ENCODE measurements at regions not wholly inside any gene's neighbourhood (a gene's known extent, or its start where the extent isn't known, plus 50 kb on each side); places are given as distances from the start of the nearest gene placed in this dataset.

DNA sequence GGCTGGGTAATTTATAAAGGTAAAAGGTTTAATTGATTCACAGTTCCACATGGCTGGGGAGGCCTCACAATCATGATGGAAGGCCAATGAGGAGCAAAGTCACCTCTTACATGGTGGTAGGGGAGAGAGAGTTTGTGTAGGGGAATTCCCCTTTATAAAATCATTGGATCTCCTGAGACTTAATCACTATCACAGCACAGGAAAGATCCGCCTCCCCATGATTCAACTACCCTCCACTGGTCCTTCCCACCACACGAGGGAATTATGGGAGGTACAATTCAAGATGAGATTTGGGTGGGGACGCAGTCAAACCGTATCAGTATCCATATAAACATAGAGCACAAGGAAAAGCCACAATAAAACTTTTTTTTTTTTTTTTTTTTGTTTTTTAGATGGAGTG is 172.6 kb upstream of the PIEZO2 start:
- DNase-seq (ENCODE audit: extremely low read depth in 1 of 4, low spot score in 3 of 4) (no peak), FAIRE-seq (no peak), ATAC-seq (no peak)
- Histone ChIP-seq H3K27ac (ENCODE audit: extremely low read depth, low read depth, low read length) (no peak overlapping the region), H3K36me3 (ENCODE audit: control insufficient read depth, insufficient read depth, low read length) (no peaks in the 10 kb centered on the region), H3K9me1 (ENCODE audit: control insufficient read depth, insufficient read depth, low read length) (no peaks in the 10 kb centered on the region), H3K4me1 (replicated peaks in 1 of 2; ENCODE audit: control insufficient read depth in 2 of 2, insufficient read depth in 2 of 2, low read length in 2 of 2) (no peaks in the 10 kb centered on the region), H3K9ac (ENCODE audit: insufficient read depth in 1 of 2, low read depth in 2 of 2, low read length in 2 of 2) (no peak overlapping the region), H3K4me3 (no peak overlapping the region), H3K4me2 (ENCODE audit: insufficient read depth, low read length) (no peak overlapping the region), H2AFZ (ENCODE audit: low read depth, low read length) (no peak overlapping the region), H3K9me3 (replicated peaks; ENCODE audit: control insufficient read depth, insufficient read depth, low read depth, low read length) (no peaks in the 10 kb centered on the region), H4K20me1 (replicated peaks; ENCODE audit: control insufficient read depth, insufficient read depth, low read length) (no peaks in the 10 kb centered on the region), H3K27me3 (ENCODE audit: control insufficient read depth in 2 of 2, insufficient read depth in 2 of 2, low read length in 2 of 2) (no peaks in the 10 kb centered on the region), H3K79me2 (ENCODE audit: control insufficient read depth, insufficient read depth, low read length) (no peaks in the 10 kb centered on the region)
- intact Hi-C loops (cut with micrococcal nuclease) (no loop called here), in situ Hi-C loops (cut with MboI) (no loop called here)
- WGBS (ENCODE audit: insufficient coverage, low coverage, missing lambda C conversion rate) = 0% methylated on average over 2 of the region's 4 CpGs
- CTCF ChIA-PET (ENCODE audit: low intra/inter-chr PET ratio) = no interaction called here
- POLR2A ChIA-PET = no interaction called here
- TF ChIP-seq ZNF408 (CRISPR knock-in tag; IDR thresholded peaks at IDR 0.05; ENCODE audit: low read depth) = no peak
- TF ChIP-seq KDM2B (CRISPR knock-in tag; IDR thresholded peaks at IDR 0.05) = no peak
- TF ChIP-seq SRSF7 (optimal IDR thresholded peaks at IDR 0.05; ENCODE audit: low read depth, low read length) = no peak
- TF ChIP-seq SREBF2 (CRISPR knock-in tag; IDR thresholded peaks at IDR 0.05) = no peak
- no peak for TF ChIP-seq NR2C2 (CRISPR knock-in tag; IDR thresholded peaks at IDR 0.05)
- no peak for TF ChIP-seq NR2C2 (tag; IDR thresholded peaks at IDR 0.05)
- no peak for TF ChIP-seq ZC3H8 (IDR thresholded peaks at IDR 0.05)
- no peak for TF ChIP-seq TCF3 (CRISPR knock-in tag; IDR thresholded peaks at IDR 0.05)
- TF ChIP-seq, protein P1, sequence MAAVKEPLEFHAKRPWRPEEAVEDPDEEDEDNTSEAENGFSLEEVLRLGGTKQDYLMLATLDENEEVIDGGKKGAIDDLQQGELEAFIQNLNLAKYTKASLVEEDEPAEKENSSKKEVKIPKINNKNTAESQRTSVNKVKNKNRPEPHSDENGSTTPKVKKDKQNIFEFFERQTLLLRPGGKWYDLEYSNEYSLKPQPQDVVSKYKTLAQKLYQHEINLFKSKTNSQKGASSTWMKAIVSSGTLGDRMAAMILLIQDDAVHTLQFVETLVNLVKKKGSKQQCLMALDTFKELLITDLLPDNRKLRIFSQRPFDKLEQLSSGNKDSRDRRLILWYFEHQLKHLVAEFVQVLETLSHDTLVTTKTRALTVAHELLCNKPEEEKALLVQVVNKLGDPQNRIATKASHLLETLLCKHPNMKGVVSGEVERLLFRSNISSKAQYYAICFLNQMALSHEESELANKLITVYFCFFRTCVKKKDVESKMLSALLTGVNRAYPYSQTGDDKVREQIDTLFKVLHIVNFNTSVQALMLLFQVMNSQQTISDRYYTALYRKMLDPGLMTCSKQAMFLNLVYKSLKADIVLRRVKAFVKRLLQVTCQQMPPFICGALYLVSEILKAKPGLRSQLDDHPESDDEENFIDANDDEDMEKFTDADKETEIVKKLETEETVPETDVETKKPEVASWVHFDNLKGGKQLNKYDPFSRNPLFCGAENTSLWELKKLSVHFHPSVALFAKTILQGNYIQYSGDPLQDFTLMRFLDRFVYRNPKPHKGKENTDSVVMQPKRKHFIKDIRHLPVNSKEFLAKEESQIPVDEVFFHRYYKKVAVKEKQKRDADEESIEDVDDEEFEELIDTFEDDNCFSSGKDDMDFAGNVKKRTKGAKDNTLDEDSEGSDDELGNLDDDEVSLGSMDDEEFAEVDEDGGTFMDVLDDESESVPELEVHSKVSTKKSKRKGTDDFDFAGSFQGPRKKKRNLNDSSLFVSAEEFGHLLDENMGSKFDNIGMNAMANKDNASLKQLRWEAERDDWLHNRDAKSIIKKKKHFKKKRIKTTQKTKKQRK (IDR thresholded peaks at IDR 0.05; ENCODE audit: borderline replicate concordance, low read depth, low read length) = no peak
- TF ChIP-seq, protein P2, sequence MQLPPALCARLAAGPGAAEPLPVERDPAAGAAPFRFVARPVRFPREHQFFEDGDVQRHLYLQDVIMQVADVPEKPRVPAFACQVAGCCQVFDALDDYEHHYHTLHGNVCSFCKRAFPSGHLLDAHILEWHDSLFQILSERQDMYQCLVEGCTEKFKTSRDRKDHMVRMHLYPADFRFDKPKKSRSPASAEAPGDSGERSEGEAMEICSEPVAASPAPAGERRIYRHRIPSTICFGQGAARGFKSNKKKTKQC (CRISPR knock-in tag; IDR thresholded peaks at IDR 0.05) = no peak
- no peak for TF ChIP-seq CHCHD3 (CRISPR knock-in tag; IDR thresholded peaks at IDR 0.05)
- no peak for TF ChIP-seq TBL1XR1 (IDR thresholded peaks at IDR 0.05; ENCODE audit: low read length in 2 of 2)
- TF ChIP-seq ZNF75A (CRISPR knock-in tag; IDR thresholded peaks at IDR 0.05) = no peak
- no peak for TF ChIP-seq ELF4 (CRISPR knock-in tag; IDR thresholded peaks at IDR 0.05)
- TF ChIP-seq ZNF311 (CRISPR knock-in tag; IDR thresholded peaks at IDR 0.05) = no peak
- TF ChIP-seq SMAD3 (CRISPR knock-in tag; conservative IDR thresholded peaks at IDR 0.05) = no peak
- TF ChIP-seq ETV6 (IDR thresholded peaks at IDR 0.05; ENCODE audit: borderline replicate concordance in 1 of 2, low read depth in 2 of 2, low read length in 1 of 2) = no peak
- TF ChIP-seq ETV6 (CRISPR knock-in tag; IDR thresholded peaks at IDR 0.05; ENCODE audit: borderline replicate concordance) = no peak
- TF ChIP-seq SRSF1 (IDR thresholded peaks at IDR 0.05; ENCODE audit: low read depth, low read length) = no peak
- TF ChIP-seq, protein P3, sequence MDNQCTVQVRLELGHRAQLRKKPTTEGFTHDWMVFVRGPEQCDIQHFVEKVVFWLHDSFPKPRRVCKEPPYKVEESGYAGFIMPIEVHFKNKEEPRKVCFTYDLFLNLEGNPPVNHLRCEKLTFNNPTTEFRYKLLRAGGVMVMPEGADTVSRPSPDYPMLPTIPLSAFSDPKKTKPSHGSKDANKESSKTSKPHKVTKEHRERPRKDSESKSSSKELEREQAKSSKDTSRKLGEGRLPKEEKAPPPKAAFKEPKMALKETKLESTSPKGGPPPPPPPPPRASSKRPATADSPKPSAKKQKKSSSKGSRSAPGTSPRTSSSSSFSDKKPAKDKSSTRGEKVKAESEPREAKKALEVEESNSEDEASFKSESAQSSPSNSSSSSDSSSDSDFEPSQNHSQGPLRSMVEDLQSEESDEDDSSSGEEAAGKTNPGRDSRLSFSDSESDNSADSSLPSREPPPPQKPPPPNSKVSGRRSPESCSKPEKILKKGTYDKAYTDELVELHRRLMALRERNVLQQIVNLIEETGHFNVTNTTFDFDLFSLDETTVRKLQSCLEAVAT (IDR thresholded peaks at IDR 0.05) = no peak
- no peak for TF ChIP-seq PCBP2 (IDR thresholded peaks at IDR 0.05; ENCODE audit: low read depth, low read length, poor library complexity, severe bottlenecking)
- TF ChIP-seq TCF7 (IDR thresholded peaks at IDR 0.05; ENCODE audit: borderline replicate concordance) = no peak
- BruUV-seq (replicated peaks) = no TSS peak

Measured in K562 (cell line).